ENCODE measurements at regions not wholly inside any gene's neighbourhood (a gene's known extent, or its start where the extent isn't known, plus 50 kb on each side); places are given as distances from the start of the nearest gene placed in this dataset.

DNA sequence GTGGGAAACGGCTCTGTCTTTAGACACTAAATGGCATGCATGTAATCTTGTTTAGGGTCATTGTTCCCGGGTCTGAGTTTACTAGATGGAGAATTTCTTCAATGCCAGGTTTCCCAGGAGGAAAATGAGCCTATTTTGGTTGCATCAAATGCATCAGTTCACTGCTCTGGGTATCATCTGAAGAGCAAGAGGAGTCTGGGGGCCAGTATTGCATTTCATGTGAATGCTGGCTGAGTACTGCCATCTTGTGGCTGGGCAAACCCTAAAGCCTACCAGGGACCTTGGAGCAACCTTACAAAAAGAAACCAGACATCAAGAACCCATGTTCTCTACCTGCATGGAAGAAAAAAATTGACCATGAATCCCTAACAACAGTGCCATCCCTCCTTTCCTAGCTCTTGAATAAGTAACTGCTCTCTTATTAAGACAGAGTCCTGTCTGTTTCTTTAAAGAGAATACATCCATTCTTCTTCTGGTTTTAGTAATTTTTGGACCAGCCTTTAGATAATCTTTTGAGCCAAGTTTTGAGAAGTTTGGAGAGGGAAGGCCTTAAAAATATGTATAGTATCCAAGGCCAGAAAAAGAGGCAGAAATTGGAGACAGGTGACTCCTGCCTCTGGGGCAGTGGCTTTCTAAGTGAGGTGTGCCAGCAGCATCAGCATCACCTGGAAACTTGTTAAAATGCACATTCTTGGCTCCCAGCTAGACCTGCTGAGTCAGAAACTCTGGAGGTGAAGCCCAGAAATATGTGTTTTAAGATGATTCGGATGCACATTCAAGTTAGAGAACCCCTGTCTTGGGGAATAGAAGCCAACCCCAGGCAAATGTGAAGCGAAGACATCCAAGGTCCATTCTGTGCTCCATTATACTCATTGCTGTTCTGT is 261.0 kb upstream of the CXCR4 start:
- peak in 7 of 10 donors; percentile 30 to 91 (median 61) for DNase-seq

DNA sequence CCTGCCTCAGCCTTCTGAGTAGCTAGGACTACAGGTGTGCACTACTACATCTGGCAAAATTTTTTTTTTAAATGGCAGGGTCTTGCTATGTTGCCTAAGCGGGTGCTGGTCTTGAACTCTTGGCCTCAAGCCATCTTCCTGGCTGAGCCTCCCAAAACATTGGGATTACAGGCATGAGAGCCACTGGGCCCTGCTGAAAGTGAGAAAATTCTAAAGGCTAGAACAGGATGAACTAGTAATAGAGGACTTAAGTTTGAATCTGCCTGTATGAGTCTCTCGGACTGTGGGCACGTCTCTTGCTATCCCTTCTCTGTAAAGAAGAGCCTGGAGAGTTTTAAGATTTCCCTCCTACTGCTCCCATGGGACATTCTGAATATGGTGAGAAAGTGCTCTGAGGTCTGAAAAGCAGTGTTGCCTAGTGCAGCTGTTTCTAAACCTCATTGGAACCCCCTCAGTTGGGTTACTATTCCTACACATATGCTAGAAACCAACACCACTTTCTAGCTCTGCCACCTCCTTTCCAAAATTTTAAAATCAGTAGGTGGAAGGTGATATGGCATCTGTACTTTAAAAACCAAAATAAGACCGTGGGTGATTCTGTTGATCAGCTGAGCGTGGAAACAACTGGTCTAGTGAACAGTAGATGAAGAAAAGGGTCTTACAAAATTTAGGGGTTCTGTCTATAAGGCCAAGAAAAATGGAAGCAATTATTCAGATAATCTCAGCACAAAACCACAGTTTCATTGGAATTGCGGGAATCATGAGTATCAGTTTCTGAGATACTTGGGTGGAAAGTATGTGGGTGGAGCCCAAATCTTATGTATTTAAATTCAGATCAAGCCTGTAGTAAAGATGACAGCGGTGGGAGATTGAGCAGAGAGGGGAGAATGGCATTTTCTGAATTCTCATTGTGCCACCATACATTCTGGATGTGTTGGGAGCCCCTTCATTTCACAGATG is 259.8 kb upstream of the CXCR4 start:
- no peak for DNase-seq
- intact Hi-C loops (cut with DNase I) = loop anchor here (1.0 to 5.0 kb wide), 2 partner anchors 265 to 461 kb away; no protein-coding TSS in a partner anchor

More for the DNA sequence above, 261.0 kb upstream of the CXCR4 start:
- intact Hi-C loops (cut with DNase I) = loop anchor here (1.0 to 5.0 kb wide), 2 partner anchors 267 to 463 kb away; no protein-coding TSS in a partner anchor

DNA sequence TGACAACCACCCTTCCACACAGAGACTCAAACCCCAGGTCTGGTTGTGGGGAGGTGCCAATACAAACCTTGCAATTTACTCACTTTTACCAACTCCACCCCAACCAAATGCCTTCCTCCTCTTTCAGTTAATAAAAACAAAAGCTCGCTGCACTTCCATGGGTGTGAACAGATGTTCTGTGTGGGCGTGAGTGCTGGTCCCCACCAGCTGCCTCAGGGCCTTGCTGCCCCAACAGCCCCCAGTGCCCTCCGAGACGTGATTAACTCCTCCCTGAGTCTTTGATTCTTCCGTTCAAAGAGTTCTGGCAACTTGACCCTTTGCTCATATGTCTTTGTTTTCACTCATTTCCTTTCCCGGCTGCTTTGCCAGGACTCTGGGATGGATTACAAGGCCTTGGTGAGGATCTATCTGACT is 258.9 kb upstream of the CXCR4 start:
- no peak for DNase-seq
- intact Hi-C loops (cut with DNase I) = loop anchor here (5.0 kb wide), 1 partner anchor 265 kb away; no protein-coding TSS in a partner anchor

DNA sequence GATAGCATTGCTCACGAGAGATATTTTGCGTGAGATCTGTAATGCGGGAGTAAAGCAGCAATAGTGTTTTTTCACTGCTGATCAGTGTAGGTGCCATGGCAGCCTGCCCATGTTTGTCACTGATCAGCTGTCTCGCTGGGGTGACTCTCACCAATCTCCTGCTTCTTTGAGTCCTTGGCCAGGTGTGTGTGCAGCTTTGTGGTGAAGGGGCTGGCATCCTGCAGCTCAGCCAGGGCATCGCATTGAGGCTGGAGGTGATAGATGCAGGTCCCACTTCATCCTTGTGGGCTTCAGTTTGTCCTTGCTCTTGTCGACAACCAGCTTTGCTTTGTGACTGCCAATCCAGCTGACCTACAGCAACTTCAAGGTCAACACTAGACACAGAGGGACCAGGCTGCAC is 258.3 kb upstream of the CXCR4 start:
- DNase-seq = no peak
- intact Hi-C loops (cut with DNase I) = loop anchor here (5.0 kb wide), 1 partner anchor 264 kb away; no protein-coding TSS in a partner anchor

DNA sequence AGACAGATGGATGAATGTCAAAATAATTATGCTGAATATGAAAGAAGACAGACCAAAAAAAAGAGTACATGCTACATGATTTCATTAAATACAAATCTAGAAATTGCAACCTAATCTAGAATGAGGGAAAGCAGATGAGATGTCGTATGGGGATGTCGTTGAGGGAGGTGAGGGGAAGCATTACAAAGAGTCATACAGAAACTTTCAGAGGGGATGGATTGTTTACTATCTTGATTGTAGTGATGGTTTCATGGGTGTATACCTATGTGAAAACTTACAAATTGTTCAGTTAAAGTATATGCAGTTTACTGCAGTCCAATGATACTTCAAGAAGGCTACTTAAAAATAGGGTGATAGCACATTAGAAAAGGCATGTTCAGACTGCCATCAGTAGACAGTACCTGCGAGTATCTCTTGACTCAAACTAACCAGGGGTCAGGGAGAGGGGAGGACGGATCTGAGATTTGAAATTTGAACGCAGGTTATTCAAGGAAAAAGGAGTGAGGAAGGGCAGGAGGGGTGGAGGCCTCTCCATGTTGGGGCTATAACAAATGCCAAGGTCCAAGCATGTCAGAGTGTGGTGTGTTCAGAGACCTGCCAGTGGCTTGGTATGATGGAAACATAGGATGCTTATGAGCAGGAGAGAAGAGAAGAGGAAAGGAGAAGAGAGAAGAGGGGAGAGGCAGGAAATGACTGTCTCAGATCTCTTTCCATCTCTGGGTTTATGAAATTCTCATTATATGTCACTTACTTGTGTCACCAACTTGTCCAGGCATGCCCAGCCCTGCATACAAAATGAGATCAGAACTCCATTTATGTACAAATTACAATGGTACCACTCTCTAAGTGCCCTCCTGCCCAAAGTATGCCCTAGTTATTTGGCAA is 257.3 kb upstream of the CXCR4 start:
- intact Hi-C loops (cut with DNase I) = loop anchor here (5.0 kb wide), 1 partner anchor 263 kb away; no protein-coding TSS in a partner anchor

DNA sequence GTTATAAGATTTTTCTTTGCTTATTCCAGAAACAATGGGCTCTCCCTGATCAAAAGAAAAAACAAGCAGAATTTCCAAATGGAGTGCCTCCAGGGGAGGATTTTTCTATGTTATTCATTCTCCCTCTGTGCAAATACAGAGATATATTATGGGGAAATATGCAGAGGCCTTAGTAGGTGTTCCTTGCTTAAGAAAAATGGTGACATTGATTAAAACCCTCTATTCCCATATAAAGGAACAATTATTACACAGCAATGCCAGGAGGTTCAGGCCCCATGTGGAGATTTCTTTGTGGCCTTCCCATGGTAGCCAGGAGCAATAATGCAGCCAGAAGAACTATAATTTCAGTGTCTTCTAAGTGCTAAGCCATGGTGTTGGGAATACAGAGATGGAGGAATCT is 255.9 kb upstream of the CXCR4 start:
- intact Hi-C loops (cut with DNase I) = no loop called here

More for the DNA sequence above, 257.3 kb upstream of the CXCR4 start:
- DNase-seq = no peak

DNA sequence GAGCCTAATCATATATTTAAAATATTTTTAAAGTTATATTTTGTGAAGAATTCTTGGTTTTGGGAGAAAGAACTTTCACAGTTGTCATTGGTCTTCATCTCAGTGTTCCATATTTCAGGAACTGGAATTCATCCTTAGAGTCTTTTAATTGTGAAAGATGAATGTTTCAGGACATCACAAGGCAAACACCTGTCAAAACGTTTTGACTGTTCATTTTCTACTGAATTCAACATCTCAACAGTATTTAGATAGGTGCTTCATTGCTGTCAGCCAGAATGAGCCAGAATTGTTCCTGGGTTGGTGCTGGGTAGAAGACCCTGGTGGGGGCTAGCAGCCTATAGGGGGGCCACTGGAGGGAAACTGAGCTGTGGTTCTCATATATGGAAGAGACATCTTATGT is 255.1 kb upstream of the CXCR4 start:
- intact Hi-C loops (cut with DNase I) = no loop called here
- no peak for DNase-seq

More for the DNA sequence above, 255.9 kb upstream of the CXCR4 start:
- no peak for DNase-seq

DNA sequence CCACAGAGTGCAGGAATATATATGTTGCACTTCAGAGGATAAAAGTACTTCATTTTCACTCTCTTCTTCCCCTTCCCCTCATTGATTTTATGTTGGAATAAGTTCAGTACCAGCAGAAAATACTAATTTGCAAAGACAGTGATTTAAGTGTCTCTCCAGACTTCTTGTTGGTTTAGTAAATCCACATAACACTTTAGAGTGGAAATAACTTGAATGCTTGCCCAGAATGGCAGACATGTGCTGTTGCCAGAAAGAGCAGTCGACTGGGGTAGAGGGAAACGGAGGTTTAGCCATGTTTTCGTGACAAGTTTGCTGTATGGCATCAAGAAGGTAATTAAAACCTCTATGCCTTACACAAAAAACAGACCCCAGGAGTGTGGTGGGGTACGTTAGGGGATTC is 246.0 kb upstream of the CXCR4 start:
- no peak for DNase-seq
- intact Hi-C loops (cut with DNase I) = no loop called here

DNA sequence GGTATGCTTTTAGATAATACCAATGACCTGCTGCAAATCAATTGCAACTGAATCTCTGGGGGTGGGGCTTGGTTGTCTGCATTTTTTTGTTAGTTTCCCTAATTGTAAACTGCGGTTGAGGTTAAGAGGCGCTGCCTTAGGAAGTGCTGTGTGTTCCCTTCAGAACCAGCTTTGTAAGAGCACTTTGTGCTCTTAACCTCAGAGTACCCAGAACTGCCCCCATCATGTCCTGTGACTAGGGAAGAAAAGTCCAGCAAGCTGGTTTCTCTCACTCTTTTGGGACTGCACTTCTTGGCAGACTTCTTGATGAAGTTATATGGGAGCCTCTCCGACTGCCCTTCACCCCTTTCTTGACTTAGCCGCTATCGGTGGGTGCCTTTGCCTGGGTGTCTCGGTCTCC is 245.5 kb upstream of the CXCR4 start:
- intact Hi-C loops (cut with DNase I) = no loop called here
- DNase-seq = no peak

DNA sequence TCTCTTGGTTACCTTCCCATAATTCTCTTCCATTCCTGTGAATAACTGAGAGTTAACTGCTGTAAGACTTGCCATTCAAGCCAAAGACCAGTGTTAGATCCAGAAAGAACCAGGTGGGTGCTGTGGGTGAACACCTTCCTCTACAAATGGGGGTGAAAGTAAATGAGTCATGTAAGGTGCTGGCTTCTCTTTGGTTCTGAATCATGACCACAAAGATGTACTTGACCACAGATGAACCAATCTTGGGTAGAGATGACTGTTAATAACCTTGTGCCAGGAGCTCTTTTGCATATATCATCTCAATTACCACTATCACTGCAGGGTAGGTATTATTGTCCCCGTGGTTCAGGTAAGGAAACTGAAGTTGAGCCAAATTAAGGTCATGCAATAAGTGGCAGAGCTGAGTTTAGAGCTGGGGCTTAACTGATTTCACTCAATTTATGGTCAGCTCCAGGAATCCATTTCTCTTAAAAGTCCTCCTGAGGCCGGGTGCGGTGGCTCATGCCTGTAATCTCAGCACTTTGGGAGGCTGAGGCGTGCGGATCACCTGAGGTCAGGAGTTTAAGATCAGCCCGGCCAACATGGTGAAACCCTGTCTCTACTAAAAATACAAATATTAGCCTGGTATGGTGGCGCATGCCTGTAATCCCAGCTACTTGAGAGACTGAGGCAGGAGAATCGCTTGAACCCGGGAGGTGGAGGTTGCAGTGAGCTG is 244.9 kb upstream of the CXCR4 start:
- intact Hi-C loops (cut with DNase I) = no loop called here
- DNase-seq = no peak

DNA sequence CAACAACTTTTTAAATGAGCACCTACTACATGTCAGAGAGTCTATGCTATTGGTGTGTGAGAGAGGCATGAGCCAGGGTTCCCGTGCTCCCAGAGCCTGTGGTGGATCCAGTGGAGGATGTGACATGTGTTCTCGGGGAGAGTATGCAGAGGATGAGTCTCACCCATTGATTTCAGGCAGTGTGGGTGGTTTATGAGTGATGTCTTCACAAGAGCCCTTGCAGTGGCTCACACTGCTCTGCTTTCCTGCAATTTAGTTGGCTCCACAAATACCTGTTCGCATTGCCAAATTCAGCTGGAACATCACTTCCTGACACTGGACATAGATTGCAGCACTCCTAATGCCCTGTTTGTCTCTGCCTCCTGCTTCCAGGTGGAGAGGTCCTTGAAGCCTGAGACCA is 243.6 kb upstream of the CXCR4 start:
- intact Hi-C loops (cut with DNase I) = no loop called here
- DNase-seq = no peak

DNA sequence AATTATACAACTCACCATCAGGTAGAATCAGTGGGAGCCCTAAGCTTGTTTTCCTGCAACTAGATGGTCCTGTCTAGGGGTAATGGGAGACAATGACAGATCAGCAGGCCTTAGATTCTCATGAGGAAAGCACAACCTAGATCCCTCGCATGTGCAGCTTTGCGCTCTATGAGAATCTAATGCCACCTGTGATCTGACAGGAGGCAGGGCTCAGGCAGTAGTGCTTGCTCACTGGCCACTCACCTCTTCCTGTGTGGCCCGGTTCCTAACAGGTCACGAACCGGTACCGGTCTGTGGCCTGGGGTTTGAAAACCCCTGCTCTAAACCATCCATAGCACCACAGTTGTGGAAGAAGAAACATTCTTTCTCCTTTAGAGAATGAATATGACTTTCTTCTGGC is 242.8 kb upstream of the CXCR4 start:
- intact Hi-C loops (cut with DNase I) = no loop called here
- DNase-seq = no peak

DNA sequence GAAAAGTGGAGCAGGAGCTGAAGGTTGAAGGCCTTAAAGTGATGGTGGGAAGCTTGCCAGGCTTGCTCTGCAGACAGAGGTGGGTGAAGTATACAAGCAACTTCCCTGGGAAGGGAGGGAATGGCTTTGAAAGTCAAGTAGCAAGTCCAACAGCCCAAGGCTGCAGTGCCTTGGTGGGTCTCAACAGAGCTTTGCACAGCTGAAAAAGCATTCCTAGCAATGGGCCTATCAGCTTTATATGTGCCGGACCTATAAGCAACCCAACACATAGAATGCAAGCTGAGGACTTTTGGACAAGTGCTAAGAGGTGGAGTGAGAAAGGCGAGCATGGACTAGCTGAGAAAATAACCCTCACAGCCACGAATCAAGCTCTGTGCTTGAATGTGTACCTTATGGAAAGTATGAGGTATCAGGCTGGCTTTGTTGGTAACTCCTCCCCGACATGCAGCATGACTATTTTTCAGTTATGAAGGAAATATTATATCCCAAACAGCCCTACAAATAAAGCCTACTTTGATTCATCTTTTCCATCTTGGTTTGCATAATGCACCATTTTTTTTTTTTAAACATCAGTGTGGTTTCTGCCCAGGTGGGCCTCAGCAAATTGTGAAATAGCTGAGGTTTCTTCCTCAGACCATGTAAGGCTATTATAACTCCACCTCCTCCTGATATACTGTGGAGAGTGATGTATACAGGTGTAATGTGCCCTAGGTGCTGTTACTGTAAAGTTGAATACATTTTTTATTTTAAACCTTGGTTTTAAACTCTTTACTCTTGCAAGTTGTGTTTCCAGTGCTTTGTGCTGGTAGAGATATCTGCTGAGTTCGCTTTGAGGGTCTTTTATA is 241.4 kb upstream of the CXCR4 start:
- intact Hi-C loops (cut with DNase I) = no loop called here
- DNase-seq = no peak

DNA sequence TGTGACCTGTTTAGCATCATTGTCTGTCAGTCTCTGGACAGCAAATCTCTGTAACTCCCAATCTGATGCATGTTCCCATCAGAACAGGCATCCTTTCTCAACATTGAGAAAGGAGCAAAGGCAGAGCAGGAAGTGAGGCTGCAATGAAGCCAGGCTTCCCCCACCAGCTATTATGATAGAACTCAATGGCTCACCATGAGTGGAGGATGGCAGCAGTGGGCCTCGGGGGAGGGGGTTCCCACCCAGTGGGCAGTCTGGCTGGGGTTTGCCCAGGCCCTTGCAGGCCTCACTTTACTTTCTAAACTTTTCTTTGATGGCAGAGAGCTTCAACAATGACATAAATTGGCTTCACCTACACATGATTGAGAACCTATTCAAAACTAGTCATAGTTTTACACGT is 240.6 kb upstream of the CXCR4 start:
- no peak for DNase-seq
- intact Hi-C loops (cut with DNase I) = no loop called here

DNA sequence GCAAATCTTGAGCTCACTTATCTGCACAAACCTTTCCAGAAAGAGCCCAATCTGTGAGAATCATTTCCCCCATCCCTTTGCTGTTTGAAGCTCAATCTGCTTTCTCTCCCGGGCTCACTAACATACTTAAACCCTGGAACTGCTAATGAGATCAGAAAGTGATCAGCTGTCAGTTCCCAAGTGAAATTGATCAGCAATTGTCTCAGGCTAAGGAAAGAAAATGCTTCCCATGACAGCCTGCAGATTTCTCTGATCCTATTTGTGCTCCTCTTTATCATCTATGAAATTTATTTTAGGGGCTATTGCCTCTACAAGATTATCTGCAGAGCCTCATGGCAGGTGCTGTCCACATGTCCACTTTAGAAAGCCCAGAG is 239.0 kb upstream of the CXCR4 start:
- no peak for DNase-seq
- intact Hi-C loops (cut with DNase I) = no loop called here

DNA sequence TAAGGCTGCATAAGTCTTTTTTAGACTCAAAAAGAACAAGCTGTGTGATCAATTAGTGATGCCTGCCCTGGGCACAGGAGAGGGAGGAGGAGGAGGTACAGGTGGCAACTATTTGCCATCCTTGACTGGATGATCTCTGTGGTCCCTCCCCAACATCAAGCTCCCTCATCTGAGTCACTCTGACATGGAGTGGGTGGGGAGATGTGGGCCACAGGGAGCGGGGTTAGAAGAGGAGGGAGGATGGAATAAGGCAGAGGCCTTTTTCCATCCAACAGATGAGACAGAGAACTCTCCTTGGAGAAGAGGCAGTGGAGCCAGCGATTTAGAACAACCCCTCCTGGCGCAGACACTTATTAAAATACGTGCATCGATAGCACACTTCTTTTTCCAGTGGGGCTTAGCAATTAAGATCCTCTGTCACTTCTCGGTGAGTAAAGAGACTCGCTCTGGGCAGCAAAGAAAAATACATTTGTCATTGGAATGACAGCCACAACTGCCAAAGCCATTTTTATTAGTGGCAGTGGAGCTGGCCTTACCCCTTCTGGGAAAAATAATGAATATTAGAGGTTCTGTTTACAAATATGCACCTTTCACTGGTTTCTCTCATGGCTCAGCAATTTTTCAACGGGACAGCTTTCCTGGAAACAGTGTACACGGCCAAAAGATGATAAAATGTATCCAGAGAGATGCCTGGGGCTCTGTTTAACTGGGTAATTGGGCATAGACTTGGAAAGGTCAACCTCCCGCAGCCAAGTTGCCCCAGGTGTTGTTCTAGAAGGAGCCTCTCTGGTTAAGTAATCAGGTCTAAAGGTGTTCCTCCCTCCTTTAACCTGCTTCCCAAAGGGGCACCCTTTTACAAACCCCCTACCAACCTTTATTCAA is 238.4 kb upstream of the CXCR4 start:
- DNase-seq = no peak
- intact Hi-C loops (cut with DNase I) = no loop called here

DNA sequence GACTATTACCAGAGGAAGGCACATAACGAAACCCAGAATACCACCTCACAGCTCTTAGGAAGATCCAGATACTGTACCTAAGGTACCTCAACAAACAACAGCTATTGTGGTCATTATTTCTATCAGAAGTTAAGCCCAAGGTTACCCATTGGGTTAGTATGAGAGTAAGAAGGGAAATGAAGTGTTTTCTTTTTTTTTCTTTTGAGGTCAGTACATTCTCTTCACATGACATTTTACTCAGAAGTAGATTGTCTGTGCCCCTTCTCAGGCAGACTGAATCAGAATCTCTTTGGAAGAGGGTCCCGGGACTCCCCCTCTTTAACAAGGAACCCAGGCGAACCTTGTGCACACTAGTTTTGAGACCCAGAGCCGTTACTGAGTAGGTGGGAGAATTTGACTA is 233.7 kb upstream of the CXCR4 start:
- intact Hi-C loops (cut with DNase I) = no loop called here
- DNase-seq = no peak

DNA sequence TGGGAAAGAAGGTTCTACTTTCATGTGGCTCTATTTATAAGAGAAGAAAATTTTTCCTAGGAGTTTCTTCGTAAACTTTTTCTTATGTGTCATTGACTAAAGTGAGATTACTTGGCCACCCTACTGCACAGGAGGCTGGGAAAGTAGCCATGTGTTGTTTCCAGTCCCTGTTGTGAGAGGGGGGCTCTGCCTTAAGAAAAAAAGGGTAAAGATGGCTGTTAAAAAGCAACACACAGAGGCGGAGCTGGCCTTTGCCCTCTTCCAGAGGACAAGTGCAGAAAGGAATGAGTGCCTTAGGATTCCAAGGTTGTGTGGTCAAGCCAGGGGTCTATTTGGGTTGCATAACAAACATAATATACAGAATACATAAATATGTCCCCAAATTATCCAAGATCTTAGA is 230.0 kb upstream of the CXCR4 start:
- no peak for DNase-seq
- intact Hi-C loops (cut with DNase I) = no loop called here

Data from posterior cingulate gyrus (tissue), 11 donors.